GM19468 (cell line): ENCODE measurements at regions not wholly inside any gene's neighbourhood (a gene's known extent, or its start where the extent isn't known, plus 50 kb on each side); places are given as distances from the start of the nearest gene placed in this dataset.

Experiments used
- ATAC-seq: cut with Tn5 transposase; IDR thresholded peaks from one replicate; pipeline ENCODE4 v1.9.1; 2021; ENCODE audit warnings: mild to moderate bottlenecking, moderate library complexity, moderate number of reproducible peaks; ENCODE audit not compliant: unreplicated experiment; ENCODE audit errors: extremely low read depth

DNA sequence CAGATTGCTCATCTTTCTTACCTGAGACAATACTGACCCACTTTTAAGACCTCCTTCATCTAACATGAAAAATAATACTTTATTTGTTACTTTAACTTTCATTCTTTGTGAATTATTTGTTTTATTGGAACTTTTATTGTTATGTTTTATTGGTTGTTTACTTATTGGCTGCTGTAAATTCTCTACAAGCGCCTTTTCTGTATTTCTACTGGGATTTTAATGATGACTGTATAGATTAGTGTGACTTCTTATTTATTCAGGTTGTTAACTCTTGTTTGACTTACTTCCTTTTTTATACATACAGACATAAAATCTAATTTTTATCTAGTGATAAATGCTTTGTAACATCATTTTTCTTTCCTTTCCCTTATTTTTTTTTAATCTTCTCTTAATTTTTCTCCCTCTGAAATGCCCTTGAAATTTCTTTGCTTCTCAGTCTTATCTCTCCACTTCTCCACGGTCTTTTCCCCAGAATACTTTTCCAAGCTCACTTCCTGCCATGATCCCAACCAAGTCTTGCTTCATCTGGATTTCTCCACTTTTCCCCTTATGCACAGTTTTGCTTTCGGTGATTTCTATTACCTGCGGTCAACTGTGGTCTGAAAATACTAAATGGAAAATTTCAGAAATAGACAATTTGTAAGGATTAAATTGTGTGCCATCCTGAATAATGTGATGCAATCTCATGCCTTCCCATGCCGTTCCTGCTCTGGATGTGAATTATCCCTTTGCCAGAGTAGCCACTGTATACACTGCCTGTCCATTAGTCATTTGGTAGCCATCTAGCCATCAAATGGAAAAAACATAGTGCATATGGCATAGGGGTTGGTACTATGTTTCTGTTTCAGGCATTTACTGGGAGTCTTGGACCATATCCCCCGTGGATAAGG, 265.9 kb downstream of the PRL start:
- ATAC-seq, result no peak

DNA sequence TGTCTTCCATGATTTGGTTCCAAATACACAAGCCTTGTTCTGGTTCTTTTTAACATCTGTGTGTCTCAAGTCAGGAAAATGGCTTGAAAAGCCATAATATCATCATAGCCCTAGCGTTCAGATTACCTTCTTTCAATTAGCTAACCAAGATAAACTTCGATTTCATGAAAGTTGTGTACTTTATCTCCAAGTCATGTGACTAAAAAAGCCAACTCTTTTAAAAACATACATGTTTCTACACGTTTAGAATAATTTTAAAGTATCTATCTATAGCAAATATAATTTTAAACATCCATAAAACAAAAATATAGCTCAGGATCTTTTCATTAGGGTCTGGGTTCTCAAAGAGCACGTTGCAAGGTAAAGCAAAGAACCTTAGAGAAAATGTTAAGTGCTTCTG, 261.1 kb downstream of the PRL start:
- ATAC-seq, result no peak

DNA sequence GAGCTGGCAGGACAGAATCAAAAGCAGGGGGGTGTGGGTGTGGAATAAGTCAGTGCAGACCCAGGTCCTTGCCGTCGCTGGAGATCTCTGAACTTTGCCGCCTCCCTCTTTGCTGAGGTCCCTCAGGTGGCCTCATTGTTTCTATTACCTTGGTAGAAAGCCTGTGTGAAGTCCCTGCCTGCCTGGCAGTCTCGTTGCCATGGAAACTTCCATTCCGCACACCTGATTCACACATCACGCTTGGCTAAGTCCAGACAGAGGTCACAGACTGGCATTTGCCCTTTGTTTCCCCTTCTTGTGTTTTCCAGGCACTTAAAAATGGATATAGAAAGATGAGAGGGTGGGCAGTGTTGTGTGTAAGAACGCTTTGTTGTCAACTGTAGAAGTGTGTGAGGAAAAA, 260.6 kb downstream of the PRL start:
- no peak for ATAC-seq

DNA sequence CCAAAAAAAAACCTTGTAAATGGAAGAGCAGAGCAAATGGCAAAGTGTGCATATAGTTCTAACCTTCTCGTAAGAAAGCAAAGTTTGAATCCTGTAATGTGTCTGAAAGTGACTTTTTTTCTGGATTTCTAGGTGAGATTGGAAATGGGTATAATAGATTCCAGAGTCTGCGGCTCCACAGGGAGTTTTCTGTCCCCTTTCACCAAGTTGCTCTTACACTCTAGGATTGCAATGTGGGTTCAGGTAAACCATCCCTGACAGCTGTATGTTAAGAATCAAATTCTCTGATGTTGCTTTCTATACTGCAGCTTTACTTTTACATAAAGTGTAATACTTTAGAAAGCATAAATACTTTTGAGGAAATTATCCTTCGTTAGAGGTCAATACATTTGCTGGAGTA, 260.1 kb downstream of the PRL start:
- no peak for ATAC-seq

DNA sequence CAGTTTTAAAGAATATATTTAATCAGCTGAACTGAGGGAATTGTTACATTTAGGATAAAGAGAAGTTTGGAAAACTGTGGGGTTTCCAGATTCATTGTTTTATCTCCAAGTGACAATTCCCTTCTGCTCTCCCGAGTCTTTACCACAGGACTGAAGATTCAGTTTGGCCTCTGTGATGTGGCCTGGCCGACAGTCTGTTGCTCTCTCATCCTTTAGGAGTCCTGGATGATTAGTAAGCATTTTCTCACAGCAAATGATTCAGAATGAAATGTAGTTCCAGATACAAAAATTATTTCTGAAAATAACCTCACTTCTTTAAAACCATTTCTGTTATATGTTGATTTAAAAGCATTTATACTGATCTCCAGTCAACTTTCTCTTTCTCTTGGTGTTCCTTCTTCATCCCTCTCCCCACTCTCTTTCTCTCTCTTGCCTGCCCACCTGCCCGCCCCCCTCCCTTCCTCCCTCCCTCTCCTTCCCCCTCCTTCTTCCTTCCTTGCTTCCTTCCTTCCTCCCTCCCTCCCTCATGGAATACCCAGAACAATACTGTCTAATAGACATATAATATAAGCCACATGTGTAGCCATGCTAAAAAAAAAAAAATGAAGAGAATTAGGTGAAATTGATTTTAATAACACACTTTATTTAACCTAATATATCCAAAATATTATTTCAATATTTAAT, 254.9 kb downstream of the PRL start:
- ATAC-seq, result no peak

DNA sequence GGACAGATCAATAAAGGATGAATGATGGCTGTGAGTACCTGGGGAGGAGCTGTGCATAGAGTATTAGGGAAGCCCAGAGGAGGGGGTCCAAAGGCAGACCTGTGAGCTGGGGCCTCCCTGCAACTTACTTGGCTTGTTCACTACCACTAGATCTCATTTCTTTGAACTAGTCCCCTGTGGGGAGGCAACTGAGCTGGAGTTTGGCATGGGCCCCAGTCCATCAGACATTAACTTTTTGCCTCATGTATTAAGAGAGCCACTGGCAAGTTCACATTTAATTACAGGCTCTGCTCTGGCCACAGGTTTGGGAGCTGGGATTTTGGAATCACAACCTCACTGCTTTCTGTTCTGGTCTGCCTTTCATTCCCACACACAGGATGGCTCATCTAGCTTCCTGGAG, 254.1 kb downstream of the PRL start:
- no peak for ATAC-seq

DNA sequence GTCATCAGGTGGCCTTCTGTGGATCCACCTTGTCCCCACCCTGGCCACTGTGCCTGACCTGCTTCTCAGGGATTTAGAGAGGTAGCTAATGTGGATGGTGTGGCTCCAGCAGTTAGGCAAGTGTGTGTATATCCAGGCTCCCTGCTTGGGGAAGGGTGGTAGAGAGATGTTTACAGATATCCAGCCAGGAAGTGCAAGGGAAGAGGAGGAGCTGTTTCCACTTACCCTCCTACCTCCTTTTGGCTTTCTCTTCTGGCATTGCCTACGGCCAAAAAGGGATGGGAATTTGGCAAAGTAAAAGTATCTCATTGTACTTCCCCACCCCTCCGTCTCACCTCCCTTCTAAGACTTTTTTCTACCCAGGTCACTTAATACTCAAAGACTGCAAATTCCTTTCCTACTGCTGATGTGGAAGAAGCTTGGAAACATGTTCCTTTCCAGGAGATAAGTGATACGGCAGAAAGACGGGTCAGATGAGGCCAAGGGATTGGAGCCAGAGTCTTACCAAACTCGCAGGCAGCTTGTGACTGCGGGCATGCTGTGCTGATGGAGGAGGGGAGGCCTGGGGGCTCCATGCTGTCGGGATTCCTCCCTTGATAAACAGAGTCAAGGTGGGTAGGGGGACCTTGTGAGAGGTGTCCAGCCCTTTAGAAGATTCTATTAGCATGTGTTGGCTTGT, 253.4 kb downstream of the PRL start:
- no peak for ATAC-seq

DNA sequence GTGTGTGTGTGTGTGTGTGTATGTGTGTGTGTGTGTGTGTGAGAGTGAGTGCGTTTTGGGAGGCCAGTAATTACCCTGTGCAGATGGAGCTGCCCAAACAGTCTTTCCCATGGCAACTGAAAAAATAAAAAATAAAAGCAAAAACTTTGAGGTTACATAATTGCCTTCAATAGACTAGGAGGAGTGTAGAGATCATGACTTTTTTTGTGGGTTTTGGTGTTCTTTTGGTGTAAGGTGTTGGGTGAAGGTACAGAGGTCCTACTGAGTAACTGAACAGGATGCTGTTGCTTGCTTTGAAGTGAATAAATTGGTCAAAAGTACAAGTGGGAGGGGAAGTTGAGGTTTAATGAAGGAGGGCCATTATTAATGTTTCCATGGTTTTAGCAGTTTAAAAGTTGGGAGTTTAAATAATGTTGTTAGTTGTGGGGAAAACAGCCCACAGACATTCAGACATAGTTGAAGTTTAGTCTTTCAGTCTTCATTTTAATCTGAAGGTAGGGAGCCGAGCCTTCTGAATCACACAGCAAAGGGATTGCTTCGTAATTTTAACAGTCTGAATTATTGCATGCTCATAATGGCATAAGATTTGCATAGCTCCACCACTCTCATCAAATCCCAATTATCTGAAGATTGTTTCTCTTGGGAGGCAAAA, 251.4 kb downstream of the PRL start:
- no peak for ATAC-seq

DNA sequence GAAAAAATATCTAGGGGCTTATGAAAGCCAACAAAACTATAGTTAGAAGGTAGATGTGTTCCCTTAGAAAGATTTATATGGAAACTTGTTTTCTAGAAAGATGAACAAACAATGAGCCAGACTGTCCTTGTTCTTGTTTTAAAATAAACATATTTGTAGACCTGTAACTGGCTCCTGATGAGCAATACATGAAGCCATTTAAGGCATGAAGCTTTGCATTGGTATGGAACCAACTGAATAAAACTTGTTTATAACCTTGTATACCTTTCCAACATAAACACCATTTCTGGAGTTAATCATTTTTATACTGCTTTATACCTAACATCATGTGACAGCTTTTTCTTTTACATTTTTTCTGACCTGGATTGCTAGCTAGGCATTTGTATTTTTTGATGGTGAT, 247.8 kb downstream of the PRL start:
- no peak for ATAC-seq

DNA sequence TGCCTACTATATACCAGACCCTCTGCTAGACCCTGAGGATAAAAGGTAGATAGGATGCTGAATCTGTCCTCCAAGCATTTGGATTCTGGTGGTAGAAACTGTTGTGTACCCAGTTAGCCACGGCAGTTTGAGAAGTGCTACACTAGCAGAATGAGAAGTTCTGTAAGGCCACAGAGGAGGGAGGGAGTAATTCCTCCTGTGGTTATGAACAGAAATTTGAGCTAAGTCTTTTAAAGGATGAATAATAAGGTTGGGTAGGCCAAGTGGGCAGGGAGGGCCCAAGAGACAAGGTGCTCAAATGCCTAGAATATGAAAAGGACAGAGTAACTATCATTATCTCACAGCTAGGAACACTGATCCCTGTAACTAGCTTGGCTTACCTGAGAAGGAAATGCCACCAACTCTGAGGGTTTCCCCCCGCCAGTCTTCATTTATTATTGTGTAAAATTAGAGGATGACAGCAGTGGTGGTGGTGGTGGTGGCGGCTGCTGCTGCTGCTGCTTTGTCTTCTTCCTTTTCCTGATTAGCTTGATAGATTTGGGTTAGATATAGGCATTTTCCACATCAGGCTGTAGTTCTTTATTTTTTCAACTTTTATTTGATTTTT, 243.3 kb downstream of the PRL start:
- ATAC-seq, result no peak

DNA sequence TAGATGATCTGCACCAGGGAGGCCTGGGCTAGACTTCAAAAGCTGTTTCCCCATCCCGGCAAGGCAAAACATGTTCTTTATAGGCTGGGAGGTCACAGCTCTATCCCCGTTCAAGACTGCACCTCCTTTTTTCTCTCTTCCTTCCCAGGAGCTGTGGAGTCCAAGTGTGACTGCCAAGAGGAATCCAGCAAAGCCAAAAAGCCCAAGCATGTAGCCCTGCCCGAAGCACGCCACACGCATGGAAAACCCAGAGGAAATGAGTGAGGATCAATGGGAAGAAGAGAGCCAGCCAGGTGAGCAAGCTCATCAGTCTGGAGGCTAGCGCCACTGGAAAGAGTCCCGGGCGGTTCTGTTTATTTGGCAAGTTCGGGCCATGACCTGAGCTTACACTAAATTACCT, 240.4 kb downstream of the PRL start:
- ATAC-seq, result no peak

DNA sequence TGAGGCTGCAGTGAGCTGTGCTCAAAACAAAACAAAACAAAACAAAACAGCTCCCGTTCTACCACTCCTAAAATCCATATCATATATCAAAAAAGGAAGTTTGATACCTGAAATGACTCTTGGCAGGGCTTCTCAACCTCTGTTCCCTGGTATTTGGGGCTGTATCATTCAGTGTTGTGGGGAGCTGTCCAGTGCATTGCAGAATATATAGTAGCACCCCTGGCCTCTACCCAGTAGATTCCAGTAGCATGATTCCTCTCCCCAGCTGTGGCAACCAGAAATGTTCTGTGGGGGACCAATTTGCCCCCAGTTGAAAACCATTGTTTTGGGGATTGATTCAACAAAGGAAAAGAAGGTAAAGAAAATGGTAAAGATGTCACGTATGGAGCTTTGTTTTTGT, 238.9 kb downstream of the PRL start:
- no peak for ATAC-seq

DNA sequence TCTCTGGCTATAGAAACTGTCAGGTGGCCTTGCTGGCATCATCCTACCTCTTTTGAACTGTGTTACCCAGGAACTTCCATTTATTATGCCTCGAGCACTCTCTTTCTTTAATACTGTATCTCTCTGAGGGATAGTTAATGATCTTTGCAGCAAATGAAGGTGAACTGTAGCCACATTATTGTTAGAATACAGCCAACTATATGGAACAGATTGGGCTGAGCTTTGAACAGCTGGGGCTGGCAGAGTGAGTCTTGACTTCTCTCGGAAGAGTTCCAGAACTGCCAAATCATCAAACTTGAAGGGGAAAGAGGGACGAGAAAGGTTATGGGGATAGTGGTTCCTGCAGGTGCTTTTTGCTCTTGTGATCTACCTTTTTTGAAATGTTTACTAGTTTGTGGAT, 237.7 kb downstream of the PRL start:
- ATAC-seq, result no peak

DNA sequence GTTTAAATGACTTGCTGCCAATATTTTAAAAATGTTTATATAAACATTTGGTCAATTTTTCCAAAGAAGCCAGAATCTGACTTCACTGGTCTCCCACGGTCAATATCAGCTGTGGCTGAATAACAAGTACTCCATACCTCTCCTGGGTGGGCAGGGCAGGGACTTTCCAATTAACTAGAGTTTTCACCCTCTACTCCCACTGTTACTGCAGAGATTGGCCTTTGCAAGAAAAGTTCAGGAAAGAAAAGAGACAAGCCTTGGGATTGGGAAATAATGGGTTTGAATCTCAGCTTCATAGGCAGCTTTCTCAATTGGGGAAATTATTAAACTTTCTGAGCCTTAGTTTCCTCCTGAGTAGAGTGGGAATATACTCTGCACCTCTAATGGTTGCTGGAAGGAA, 236.9 kb downstream of the PRL start:
- no peak for ATAC-seq

DNA sequence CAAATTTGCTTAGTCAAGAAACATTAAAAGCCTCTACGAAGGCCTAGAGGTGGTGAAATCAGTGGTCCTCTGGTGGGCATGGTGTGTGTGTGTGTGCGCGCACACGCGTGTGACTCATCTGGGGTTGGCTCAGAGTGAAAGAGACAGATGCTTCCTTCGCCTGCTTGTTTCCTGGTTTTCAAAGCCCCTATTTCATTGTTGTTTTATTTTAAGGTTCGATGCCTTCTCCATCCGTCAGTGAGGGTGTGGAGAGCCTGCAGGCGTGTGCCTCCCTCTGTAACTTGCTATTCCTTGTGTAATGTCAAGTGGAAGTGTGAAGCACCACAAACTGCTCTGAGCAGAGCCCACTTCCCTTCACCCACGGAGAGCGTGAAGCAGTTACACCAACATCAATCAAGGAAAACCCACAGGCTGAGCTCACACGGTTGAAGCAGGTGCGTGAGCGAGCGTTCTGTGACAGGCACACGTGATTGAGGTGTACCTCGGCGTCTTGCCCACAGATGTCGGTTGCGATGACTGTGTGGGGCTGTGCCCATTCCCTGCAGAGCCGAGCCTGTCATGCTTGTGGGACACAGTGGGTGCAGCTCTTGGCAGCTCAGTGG, 233.9 kb downstream of the PRL start:
- ATAC-seq, result peak; percentile 67

DNA sequence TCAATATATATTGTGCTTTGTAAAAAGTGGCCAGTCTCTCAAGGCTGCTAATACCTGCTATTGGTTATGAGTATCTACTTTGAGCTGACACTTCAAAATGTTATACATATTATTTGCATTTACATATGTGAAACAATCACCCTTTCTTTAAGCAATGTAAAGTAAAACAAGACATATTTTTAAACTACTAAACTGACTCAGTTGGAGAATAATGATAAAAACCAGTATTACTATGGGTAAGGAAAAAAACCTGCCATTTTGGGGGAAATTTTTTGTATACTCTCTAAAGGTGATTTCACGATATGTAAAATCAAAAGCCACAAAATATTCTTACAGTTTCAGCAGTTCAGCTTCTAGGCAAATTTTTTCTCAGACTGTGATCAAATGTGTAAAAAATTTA, 232.3 kb downstream of the PRL start:
- no peak for ATAC-seq

DNA sequence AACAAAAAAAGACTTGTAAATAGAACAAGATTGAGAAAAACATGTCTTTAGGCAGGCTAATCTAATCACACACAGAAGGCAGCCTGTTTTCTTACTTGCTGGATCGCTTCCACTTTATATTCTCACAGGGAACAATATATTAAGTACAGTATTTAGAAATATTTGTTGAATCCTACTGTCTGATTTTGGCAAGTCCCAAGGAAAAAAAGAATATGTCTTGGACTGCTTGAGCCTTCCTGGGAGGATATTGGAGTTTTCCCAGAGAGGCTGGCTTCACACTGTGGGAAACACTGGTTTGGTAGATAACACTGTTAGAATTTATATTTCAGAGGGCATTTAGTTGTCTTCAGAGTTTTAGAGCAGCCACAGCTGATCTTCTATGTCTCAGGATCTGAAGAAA, 229.7 kb downstream of the PRL start:
- no peak for ATAC-seq

DNA sequence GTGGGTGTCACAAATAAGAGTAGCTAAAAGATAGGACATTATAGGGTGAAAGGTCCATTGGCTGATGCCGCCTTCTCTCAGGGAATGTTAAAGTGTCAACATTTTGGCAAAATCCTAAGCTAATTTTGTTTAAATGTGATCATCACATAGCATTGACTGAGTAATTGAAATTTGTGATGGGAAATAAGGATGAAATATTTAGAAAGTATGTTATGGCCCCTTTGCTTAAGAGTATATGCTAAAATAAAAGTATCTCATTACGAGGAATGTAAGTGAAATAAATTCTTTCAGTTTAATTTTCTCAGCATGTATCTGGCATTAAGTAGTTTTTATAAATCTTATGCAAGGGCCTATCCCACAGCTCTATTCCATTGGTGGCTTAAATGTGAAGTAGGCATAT, 229.2 kb downstream of the PRL start:
- ATAC-seq, result no peak

DNA sequence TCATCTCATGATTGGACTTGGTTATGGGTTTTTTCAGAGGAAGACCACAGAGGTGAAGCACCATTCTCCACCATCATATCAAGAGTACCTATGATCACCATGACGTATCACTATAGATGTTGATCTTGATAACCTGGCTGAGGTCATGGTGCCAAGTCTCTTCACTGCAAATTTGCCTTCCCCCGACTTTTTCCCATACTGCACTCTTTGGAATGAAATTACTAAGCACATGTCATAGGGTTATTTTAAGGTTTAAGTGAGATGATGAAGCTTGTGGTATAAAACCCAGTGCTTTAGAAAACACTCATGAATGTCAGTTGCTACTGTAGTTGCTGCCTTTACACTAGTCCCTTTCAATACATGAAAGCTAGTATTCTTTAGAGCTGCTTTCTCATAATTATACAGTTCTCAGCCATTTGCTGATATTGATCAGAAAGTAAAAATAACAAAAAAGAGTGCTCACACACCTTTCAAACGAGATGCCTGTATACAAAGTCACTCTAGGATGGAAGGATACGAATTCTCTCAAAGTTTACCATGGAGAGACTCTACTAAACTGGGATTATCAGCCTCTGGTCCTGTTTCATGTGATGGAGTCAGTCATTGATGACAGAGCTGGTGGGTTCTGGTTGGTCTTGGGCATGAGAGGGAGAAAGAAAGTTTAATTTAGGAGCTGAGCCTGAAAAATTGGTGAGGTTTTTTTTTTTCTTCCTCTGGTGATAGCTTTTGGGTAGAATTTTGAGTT, 228.1 kb downstream of the PRL start:
- ATAC-seq, result no peak
